GM12878 (cell line): ENCODE measurements at regions not wholly inside any gene's neighbourhood (a gene's known extent, or its start where the extent isn't known, plus 50 kb on each side); places are given as distances from the start of the nearest gene placed in this dataset.

Source experiments
- ATF7 ChIP-seq: fragments of 450-650 bp; IDR thresholded peaks from 2 replicates; pipeline ENCODE4 v1.6.1; 2016; ENCODE audit warnings: low read depth, mild to moderate bottlenecking
- BHLHE40 ChIP-seq, 2 experiments: fragments of 450-650 bp in 1 of 2; IDR thresholded peaks; 2 replicates each; pipeline ENCODE4 v1.6.1; 2011 to 2017; ENCODE audit warnings: low read depth in 2 of 2, borderline replicate concordance in 1 of 2, improper control_type of control experiment in 1 of 2, low read length in 1 of 2, mild to moderate bottlenecking in 1 of 2
- CBFB ChIP-seq: IDR thresholded peaks from 2 replicates; pipeline ENCODE4 v1.6.1; 2016; ENCODE audit warnings: antibody characterized with exemption, low read depth
- CEBPB ChIP-seq, 2 experiments: fragments of 150-350 bp in 1 of 2; IDR thresholded peaks; 2 replicates each; pipeline ENCODE4 v1.6.1; 2012 to 2014; ENCODE audit warnings: low read depth in 2 of 2, low read length in 2 of 2, borderline replicate concordance in 1 of 2, inconsistent platforms in 1 of 2
- CHD4 ChIP-seq: fragments of 200-600 bp; sonication (generic); IDR thresholded peaks from 2 replicates; pipeline ENCODE4 v1.6.1; 2016; ENCODE audit warnings: mild to moderate bottlenecking
- CREM ChIP-seq: IDR thresholded peaks from 2 replicates; pipeline ENCODE4 v1.6.1; 2014; ENCODE audit warnings: antibody characterized with exemption, low read depth
- E2F8 ChIP-seq: fragments of 450-650 bp; IDR thresholded peaks from 2 replicates; pipeline ENCODE4 v1.6.1; 2018; ENCODE audit warnings: mild to moderate bottlenecking, low read depth, moderate library complexity; ENCODE audit not compliant: partially characterized antibody
- GABPA ChIP-seq: IDR thresholded peaks from 2 replicates; pipeline ENCODE4 v1.6.1; 2014; ENCODE audit warnings: antibody characterized with exemption, low read depth, mild to moderate bottlenecking, inconsistent platforms
- HDAC6 ChIP-seq: fragments of 200-600 bp; sonication (generic); IDR thresholded peaks from one replicate; pipeline ENCODE4 v1.8.0; 2017; ENCODE audit warnings: antibody characterized with exemption; ENCODE audit not compliant: unreplicated experiment
- IKZF1 ChIP-seq: fragments of 450-650 bp; conservative IDR thresholded peaks from 2 replicates; pipeline ENCODE4 v1.6.1; 2017; ENCODE audit warnings: antibody characterized with exemption, mild to moderate bottlenecking
- KDM1A ChIP-seq: fragments of 200-600 bp; sonication (generic); IDR thresholded peaks from 2 replicates; pipeline ENCODE4 v1.6.1; 2016; ENCODE audit warnings: borderline replicate concordance
- LARP7 ChIP-seq: fragments of 450-650 bp; IDR thresholded peaks from 2 replicates; pipeline ENCODE4 v1.6.1; 2017; ENCODE audit warnings: mild to moderate bottlenecking
- MEF2B ChIP-seq: fragments of 450-650 bp; IDR thresholded peaks from 2 replicates; pipeline ENCODE4 v1.6.1; 2018; ENCODE audit warnings: mild to moderate bottlenecking, moderate library complexity; ENCODE audit not compliant: partially characterized antibody, poor library complexity, severe bottlenecking
- MYB ChIP-seq: fragments of 150-350 bp; IDR thresholded peaks from 2 replicates; pipeline ENCODE4 v1.6.1; 2014; ENCODE audit warnings: mild to moderate bottlenecking, low read depth, low read length, borderline replicate concordance
- NFYA ChIP-seq: IDR thresholded peaks from 2 replicates; pipeline ENCODE4 v1.6.1; 2011; ENCODE audit warnings: low read depth, mild to moderate bottlenecking, low read length, improper control_type of control experiment, borderline replicate concordance
- PML ChIP-seq: IDR thresholded peaks from 2 replicates; pipeline ENCODE4 v1.6.1; 2012; ENCODE audit warnings: low read length, inconsistent platforms
- POLR2AphosphoS5 ChIP-seq: IDR thresholded peaks from 2 replicates; pipeline ENCODE4 v1.6.1; 2011; ENCODE audit warnings: mild to moderate bottlenecking, low read length, inconsistent platforms
- RB1 ChIP-seq: fragments of 450-650 bp; formaldehyde crosslinking; IDR thresholded peaks from 2 replicates; pipeline ENCODE4 v1.6.1; 2017; ENCODE audit warnings: mild to moderate bottlenecking, borderline replicate concordance
- RELB ChIP-seq: fragments of 450-650 bp; IDR thresholded peaks from 2 replicates; pipeline ENCODE4 v1.6.1; 2017; ENCODE audit warnings: low read depth, mild to moderate bottlenecking, moderate library complexity
- RUNX3 ChIP-seq: IDR thresholded peaks from 2 replicates; pipeline ENCODE4 v1.6.1; 2012; ENCODE audit warnings: low read length, inconsistent platforms
- SIX5 ChIP-seq: IDR thresholded peaks from 2 replicates; pipeline ENCODE4 v1.6.1; 2011; ENCODE audit warnings: mild to moderate bottlenecking, low read depth, low read length, moderate library complexity; ENCODE audit not compliant: severe bottlenecking
- SREBF1 ChIP-seq: IDR thresholded peaks from 2 replicates; pipeline ENCODE4 v1.6.1; 2012; ENCODE audit warnings: mild to moderate bottlenecking, low read length
- TCF3 ChIP-seq: IDR thresholded peaks from 2 replicates; pipeline ENCODE4 v1.6.1; 2012; ENCODE audit warnings: low read depth, mild to moderate bottlenecking, low read length, borderline replicate concordance; ENCODE audit not compliant: insufficient read depth
- USF1 ChIP-seq: IDR thresholded peaks from 2 replicates; pipeline ENCODE4 v1.6.1; 2011; ENCODE audit warnings: borderline replicate concordance, low read depth, mild to moderate bottlenecking, moderate library complexity, mixed read lengths, low read length; ENCODE audit not compliant: insufficient read depth; ENCODE audit errors: extremely low read length

GRCh38 chr1:209086486-209087192 is 496.9 kb upstream of the CAMK1G start (continued):
- TF ChIP-seq USF1: no peak
- TF ChIP-seq KDM1A: no peak
- TF ChIP-seq POLR2AphosphoS5: no peak
- TF ChIP-seq HDAC6: no peak
- no peak for TF ChIP-seq PML
- no peak for TF ChIP-seq NFYA
- TF ChIP-seq LARP7: no peak
- peak; percentile 33; the same call in 1 of the 2 replicates for TF ChIP-seq CREM
- TF ChIP-seq CHD4: no peak
- peak; percentile 64 for TF ChIP-seq MEF2B
- TF ChIP-seq BHLHE40 (IDR thresholded peaks at IDR 0.05; ENCODE audit: borderline replicate concordance in 1 of 2, low read depth in 2 of 2, low read length in 1 of 2): peak in 1 of 2 experiments; percentile 13; a peak in 1 of 4 replicates
- TF ChIP-seq E2F8: no peak
- no peak for TF ChIP-seq MYB
- 0 out of 2 replicates have a peak, but pooled peaks have one; percentile 45 for TF ChIP-seq IKZF1
- TF ChIP-seq ATF7: 0 out of 2 replicates have a peak, but pooled peaks have one; percentile 14
- TF ChIP-seq RB1: no peak
- TF ChIP-seq RELB: 0 out of 2 replicates have a peak, but pooled peaks have one; percentile 23
- no peak for TF ChIP-seq TCF3
- no peak for TF ChIP-seq CBFB
- TF ChIP-seq SREBF1: no peak
- no peak for TF ChIP-seq SIX5
- peak; percentile 87 for TF ChIP-seq RUNX3
- TF ChIP-seq GABPA: no peak
- 0 out of 4 replicates have a peak, but pooled peaks of 1 of the 2 experiments have one; percentile 55 for TF ChIP-seq CEBPB (IDR thresholded peaks at IDR 0.05; ENCODE audit: borderline replicate concordance in 1 of 2, low read depth in 2 of 2, low read length in 2 of 2)
